Fibroblast of mammary gland (primary cell): ENCODE measurements at regions not wholly inside any gene's neighbourhood (a gene's known extent, or its start where the extent isn't known, plus 50 kb on each side); places are given as distances from the start of the nearest gene placed in this dataset.
A peak's percentile ranks its signal among the peaks of the same experiment; 100 is the strongest.

Source experiments
- DNase-seq: peaks from one replicate; pipeline ENCODE4 v3.0.0-alpha.2; 2010; ENCODE audit warnings: low read depth
- H3K4me3 ChIP-seq: 2 replicates; pipeline ENCODE4 v1.5.1; 2011; ENCODE audit warnings: low read depth, mild to moderate bottlenecking, low read length, moderate library complexity; ENCODE audit not compliant: control insufficient read depth
- CTCF ChIP-seq: conservative IDR thresholded peaks from 2 replicates; pipeline ENCODE4 v1.5.1; 2011; ENCODE audit warnings: low read depth, low read length, inconsistent platforms; ENCODE audit not compliant: control insufficient read depth, insufficient read depth

GRCh38 chr9:81171689-81172088 is 517.7 kb downstream of the TLE1 start:
- no peak for TF ChIP-seq CTCF
- H3K4me3 ChIP-seq, result no peak overlapping the region
- no peak for DNase-seq

GRCh38 chr9:81162361-81162760 is 527.0 kb downstream of the TLE1 start:
- no peak overlapping the region for H3K4me3 ChIP-seq
- no peak for DNase-seq
- no peak for TF ChIP-seq CTCF

GRCh38 chr9:81156381-81156780 is 533.0 kb downstream of the TLE1 start:
- no peak for DNase-seq
- no peak overlapping the region for H3K4me3 ChIP-seq
- no peak for TF ChIP-seq CTCF

GRCh38 chr9:81150016-81150625 is 539.2 kb downstream of the TLE1 start:
- no peak overlapping the region for H3K4me3 ChIP-seq
- DNase-seq, result no peak
- TF ChIP-seq CTCF, result no peak

GRCh38 chr9:81146684-81147337 is 542.5 kb downstream of the TLE1 start:
- H3K4me3 ChIP-seq, result no peak overlapping the region
- DNase-seq, result peak; percentile 59
- no peak for TF ChIP-seq CTCF

GRCh38 chr9:81146241-81146640 is 543.1 kb downstream of the TLE1 start:
- no peak for TF ChIP-seq CTCF
- no peak for DNase-seq
- no peak overlapping the region for H3K4me3 ChIP-seq
